Stomach (tissue), 4 donors: ENCODE measurements at regions not wholly inside any gene's neighbourhood (a gene's known extent, or its start where the extent isn't known, plus 50 kb on each side); places are given as distances from the start of the nearest gene placed in this dataset.

Experiments used
- POLR2A ChIP-seq, 4 donors: fragments of 450-650 bp; IDR thresholded peaks; one replicate each; pipeline ENCODE4 v1.6.1; 2016; ENCODE audit warnings: antibody characterized with exemption in 4 of 4, control low read depth in 2 of 4, mild to moderate bottlenecking in 1 of 4, moderate library complexity in 1 of 4
- POLR2AphosphoS5 ChIP-seq, 3 donors: sonication (generic); formaldehyde crosslinking; IDR thresholded peaks; one replicate each; pipeline ENCODE4 v1.6.1; 2016; ENCODE audit warnings: antibody characterized with exemption in 3 of 3

DNA sequence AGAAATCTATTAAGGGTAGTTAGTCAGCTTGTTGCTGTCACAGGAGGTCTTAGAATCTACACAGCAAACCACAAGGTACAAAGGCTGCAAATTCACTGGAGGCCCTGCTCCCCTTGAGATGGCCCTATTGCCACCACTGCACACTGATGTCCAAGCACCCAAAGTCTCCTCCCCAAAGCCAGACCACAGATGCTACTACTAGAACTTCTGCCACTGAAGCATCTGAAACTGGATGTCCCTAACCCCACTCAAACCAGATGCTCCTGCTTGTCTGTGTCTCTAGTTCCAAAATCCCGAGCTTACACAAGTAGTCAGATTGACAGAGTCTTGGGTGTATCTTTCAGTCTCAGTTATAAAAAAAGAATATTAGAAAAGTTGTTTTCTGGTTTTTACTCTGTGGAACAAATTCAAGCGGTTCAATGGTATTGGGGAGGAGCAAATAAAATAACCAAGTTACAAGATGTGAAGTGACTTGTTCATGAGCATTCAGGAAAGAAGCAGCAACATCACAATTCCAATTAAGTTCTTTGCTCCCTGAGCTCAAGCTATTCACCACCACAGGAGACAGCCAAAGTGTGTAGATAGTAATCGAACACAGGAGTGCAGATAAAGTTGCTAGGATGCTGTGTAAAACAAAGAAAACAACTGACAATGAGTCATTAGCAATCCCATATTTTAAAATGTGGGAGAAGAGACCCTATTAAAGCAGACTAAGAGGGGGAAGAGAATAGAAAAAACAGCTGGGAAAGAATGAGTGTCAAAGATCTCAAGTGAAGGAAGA lies 352.3 kb downstream of the PDGFC start:
- TF ChIP-seq POLR2A (IDR thresholded peaks at IDR 0.05), result no peak
- TF ChIP-seq POLR2AphosphoS5 (IDR thresholded peaks at IDR 0.05), result no peak
